ENCODE measurements at regions not wholly inside any gene's neighbourhood (a gene's known extent, or its start where the extent isn't known, plus 50 kb on each side); places are given as distances from the start of the nearest gene placed in this dataset.

- TF ChIP-seq PAX8 (CRISPR knock-in tag; IDR thresholded peaks at IDR 0.05; ENCODE audit: borderline replicate concordance) (no peak), ZNF839 (CRISPR knock-in tag; IDR thresholded peaks at IDR 0.05; ENCODE audit: borderline replicate concordance) (no peak), ZNF577 (CRISPR knock-in tag; IDR thresholded peaks at IDR 0.05; ENCODE audit: borderline replicate concordance, low read depth) (no peak), GABPA (IDR thresholded peaks at IDR 0.05; ENCODE audit: low read depth, low read length) (no peak), GABPA (CRISPR knock-in tag; IDR thresholded peaks at IDR 0.05; ENCODE audit: low read depth) (no peak)
Observed at GRCh38 chr6:74253261-74253660, 557.3 kb downstream of the CD109 start.

Measured in HepG2 (cell line).